Gastroesophageal sphincter (tissue), 3 donors: ENCODE measurements at regions not wholly inside any gene's neighbourhood (a gene's known extent, or its start where the extent isn't known, plus 50 kb on each side); places are given as distances from the start of the nearest gene placed in this dataset.

Experiments used
- EP300 ChIP-seq: sonication (generic); formaldehyde crosslinking; IDR thresholded peaks from one replicate; pipeline ENCODE4 v1.6.1; 2017; ENCODE audit warnings: antibody characterized with exemption, mild to moderate bottlenecking
- POLR2A ChIP-seq, 2 donors: fragments of 450-650 bp; IDR thresholded peaks; one replicate each; pipeline ENCODE4 v1.6.1; 2017; ENCODE audit warnings: antibody characterized with exemption in 2 of 2, mild to moderate bottlenecking in 2 of 2, moderate library complexity in 1 of 2
- POLR2AphosphoS5 ChIP-seq: sonication (generic); formaldehyde crosslinking; IDR thresholded peaks from one replicate; pipeline ENCODE4 v1.6.1; 2017; ENCODE audit warnings: antibody characterized with exemption
- TF ChIP-seq, protein P1 (sequence below), 4 experiments: fragments of 200-600 bp in 2 of 4; fragments of 450-650 bp in 2 of 4; sonication (generic) in 1 of 4; IDR thresholded peaks; one replicate each; pipeline ENCODE4 v1.5.1; 2017 to 2019; ENCODE audit warnings: antibody characterized with exemption in 4 of 4, mild to moderate bottlenecking in 2 of 4, moderate library complexity in 2 of 4

DNA sequence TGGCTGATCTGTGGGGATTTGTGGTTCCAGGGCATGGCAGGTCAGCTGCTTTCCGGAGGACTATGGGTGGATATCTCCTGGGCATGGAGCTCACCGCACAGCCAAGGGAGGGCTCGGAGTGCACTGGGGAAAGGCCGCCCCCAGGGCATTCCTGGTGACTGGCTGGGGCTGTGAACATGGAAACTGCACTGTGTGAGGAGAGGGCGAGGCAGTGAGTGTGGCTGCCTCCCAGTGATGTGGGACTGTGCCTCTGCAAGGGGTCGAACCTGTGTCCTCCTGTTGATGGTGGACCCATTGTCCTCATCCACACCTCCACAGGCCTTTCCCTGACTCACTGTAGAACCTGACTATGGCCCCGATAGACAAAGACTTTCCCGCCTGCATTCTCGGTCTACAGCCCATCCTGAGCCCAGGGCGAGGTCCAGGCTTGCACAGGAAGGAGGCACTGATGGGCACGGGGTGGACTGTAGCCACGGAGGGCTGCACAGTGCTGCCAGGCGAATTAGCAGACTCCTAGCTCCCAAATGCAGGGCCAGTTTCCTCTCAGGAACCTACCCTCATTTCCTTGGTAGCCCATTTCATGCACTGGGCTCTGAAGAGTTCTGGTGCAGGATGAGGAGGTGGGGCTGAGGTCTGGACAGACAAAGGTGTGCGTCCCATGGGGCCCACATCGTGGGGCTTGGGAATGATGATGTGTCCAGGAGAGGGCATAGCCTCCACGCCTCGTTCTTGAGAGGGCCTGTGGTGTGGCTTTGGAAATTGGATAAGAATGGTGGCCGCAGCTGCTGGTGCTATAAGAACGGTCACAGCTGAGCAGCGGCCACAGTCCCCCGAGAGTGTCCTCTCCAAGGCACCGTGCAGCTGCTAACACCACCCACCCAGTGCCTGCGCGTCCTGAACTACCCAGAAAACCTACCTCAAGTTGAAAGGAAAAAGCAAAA, 415.1 kb downstream of the TMEM121 start:
- TF ChIP-seq EP300 (no peak), POLR2A (IDR thresholded peaks at IDR 0.05) (no peak), POLR2AphosphoS5 (no peak)
- TF ChIP-seq, protein P1, sequence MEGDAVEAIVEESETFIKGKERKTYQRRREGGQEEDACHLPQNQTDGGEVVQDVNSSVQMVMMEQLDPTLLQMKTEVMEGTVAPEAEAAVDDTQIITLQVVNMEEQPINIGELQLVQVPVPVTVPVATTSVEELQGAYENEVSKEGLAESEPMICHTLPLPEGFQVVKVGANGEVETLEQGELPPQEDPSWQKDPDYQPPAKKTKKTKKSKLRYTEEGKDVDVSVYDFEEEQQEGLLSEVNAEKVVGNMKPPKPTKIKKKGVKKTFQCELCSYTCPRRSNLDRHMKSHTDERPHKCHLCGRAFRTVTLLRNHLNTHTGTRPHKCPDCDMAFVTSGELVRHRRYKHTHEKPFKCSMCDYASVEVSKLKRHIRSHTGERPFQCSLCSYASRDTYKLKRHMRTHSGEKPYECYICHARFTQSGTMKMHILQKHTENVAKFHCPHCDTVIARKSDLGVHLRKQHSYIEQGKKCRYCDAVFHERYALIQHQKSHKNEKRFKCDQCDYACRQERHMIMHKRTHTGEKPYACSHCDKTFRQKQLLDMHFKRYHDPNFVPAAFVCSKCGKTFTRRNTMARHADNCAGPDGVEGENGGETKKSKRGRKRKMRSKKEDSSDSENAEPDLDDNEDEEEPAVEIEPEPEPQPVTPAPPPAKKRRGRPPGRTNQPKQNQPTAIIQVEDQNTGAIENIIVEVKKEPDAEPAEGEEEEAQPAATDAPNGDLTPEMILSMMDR (IDR thresholded peaks at IDR 0.05) = no peak
